GM23338 (cell line): ENCODE measurements at regions not wholly inside any gene's neighbourhood (a gene's known extent, or its start where the extent isn't known, plus 50 kb on each side); places are given as distances from the start of the nearest gene placed in this dataset.

Experiments
- ATAC-seq: fragments of 200-7000 bp; cut with Tn5 transposase; 3 replicates; pipeline ENCODE4 v1.9.1; 2020
- DNase-seq: peaks from one replicate; pipeline ENCODE4 v3.0.0-alpha.2; 2015; ENCODE audit warnings: low spot score
- H2AFZ ChIP-seq: fragments of 200-600 bp; sonication (generic); 2 replicates; pipeline ENCODE4 v1.8.0; 2016; ENCODE audit warnings: antibody characterized with exemption, mild to moderate bottlenecking, moderate library complexity
- H3F3A ChIP-seq: fragments of 200-600 bp; sonication (generic); replicated peaks from 2 replicates; pipeline ENCODE4 v1.8.0; 2017; ENCODE audit warnings: antibody characterized with exemption, mixed run types, low read depth
- H3K27ac ChIP-seq: fragments of 200-600 bp; sonication (generic); 2 replicates; pipeline ENCODE4 v1.6.1; 2016; ENCODE audit warnings: low read depth
- H3K27me3 ChIP-seq: fragments of 200-600 bp; sonication (generic); 2 replicates; pipeline ENCODE4 v1.8.0; 2016; ENCODE audit warnings: mild to moderate bottlenecking, mixed run types, moderate library complexity; ENCODE audit not compliant: insufficient read depth
- H3K36me3 ChIP-seq: fragments of 200-600 bp; sonication (generic); 2 replicates; pipeline ENCODE4 v1.8.0; 2016; ENCODE audit warnings: mild to moderate bottlenecking; ENCODE audit not compliant: insufficient read depth
- H3K4me1 ChIP-seq: fragments of 200-600 bp; sonication (generic); 2 replicates; pipeline ENCODE4 v1.8.0; 2016; ENCODE audit warnings: mild to moderate bottlenecking, moderate library complexity; ENCODE audit not compliant: insufficient read depth
- H3K4me2 ChIP-seq: fragments of 200-600 bp; sonication (generic); 2 replicates; pipeline ENCODE4 v1.7.1; 2017; ENCODE audit warnings: mixed run types
- H3K4me3 ChIP-seq: fragments of 200-600 bp; sonication (generic); 2 replicates; pipeline ENCODE4 v1.6.1; 2016; ENCODE audit warnings: mixed run types
- H3K79me2 ChIP-seq: fragments of 200-600 bp; sonication (generic); replicated peaks from 2 replicates; pipeline ENCODE4 v1.8.0; 2017; ENCODE audit warnings: mild to moderate bottlenecking; ENCODE audit not compliant: insufficient read depth
- H3K9me2 ChIP-seq: fragments of 200-600 bp; sonication (generic); 2 replicates; pipeline ENCODE4 v1.8.0; 2017; ENCODE audit not compliant: insufficient read depth
- H4K20me1 ChIP-seq: fragments of 200-600 bp; sonication (generic); replicated peaks from 2 replicates; pipeline ENCODE4 v1.8.0; 2017; ENCODE audit warnings: mild to moderate bottlenecking; ENCODE audit not compliant: insufficient read depth
- H3K27ac Mint-ChIP-seq: 2 replicates; pipeline ENCODE4 v1.8.0; 2020; ENCODE audit warnings: inconsistent platforms, mild to moderate bottlenecking, moderate library complexity, mixed read lengths
- H3K27me3 Mint-ChIP-seq: 3 replicates; pipeline ENCODE4 v1.8.0; 2022; ENCODE audit warnings: low read depth, mild to moderate bottlenecking, moderate library complexity, mixed read lengths, inconsistent platforms; ENCODE audit not compliant: insufficient read depth, poor library complexity
- H3K36me3 Mint-ChIP-seq: 3 replicates; pipeline ENCODE4 v1.8.0; 2021; ENCODE audit warnings: low read depth, mild to moderate bottlenecking, inconsistent platforms, moderate library complexity, mixed read lengths
- H3K4me1 Mint-ChIP-seq: 3 replicates; pipeline ENCODE4 v1.8.0; 2020; ENCODE audit warnings: mild to moderate bottlenecking, inconsistent platforms, mixed read lengths
- H3K4me3 Mint-ChIP-seq: 3 replicates; pipeline ENCODE4 v1.8.0; 2021; ENCODE audit warnings: moderate library complexity, mild to moderate bottlenecking, inconsistent platforms, mixed read lengths
- H3K9me3 Mint-ChIP-seq: 3 replicates; pipeline ENCODE4 v1.8.0; 2020; ENCODE audit warnings: moderate library complexity, mild to moderate bottlenecking, inconsistent platforms, mixed read lengths
- EZH2 ChIP-seq: fragments of 200-600 bp; sonication (generic); IDR thresholded peaks from one replicate; pipeline ENCODE4 v1.8.0; 2017; ENCODE audit warnings: antibody characterized with exemption, mild to moderate bottlenecking, low read depth; ENCODE audit not compliant: unreplicated experiment
- EZH2phosphoT487 ChIP-seq: fragments of 200-600 bp; sonication (generic); IDR thresholded peaks from one replicate; pipeline ENCODE4 v1.8.1; 2018; ENCODE audit warnings: antibody characterized with exemption; ENCODE audit not compliant: unreplicated experiment
- JUNB ChIP-seq: IDR thresholded peaks from one replicate; pipeline ENCODE4 v1.6.1; 2016; ENCODE audit warnings: antibody characterized with exemption; ENCODE audit not compliant: unreplicated experiment
- NANOG ChIP-seq: IDR thresholded peaks from 2 replicates; pipeline ENCODE4 v1.6.1; 2016; ENCODE audit warnings: antibody characterized with exemption, borderline replicate concordance
- POLR2AphosphoS5 ChIP-seq: IDR thresholded peaks from 2 replicates; pipeline ENCODE4 v1.6.1; 2016; ENCODE audit warnings: antibody characterized with exemption, low read depth
- STAT1 ChIP-seq: IDR thresholded peaks from one replicate; pipeline ENCODE4 v1.6.1; 2016; ENCODE audit warnings: antibody characterized with exemption; ENCODE audit not compliant: unreplicated experiment
- ZNF114 ChIP-seq: fragments of 250-450 bp; sonication (Bioruptor Pico); IDR thresholded peaks from 2 replicates; pipeline ENCODE4 v1.5.0; 2020; ENCODE audit warnings: mild to moderate bottlenecking, moderate library complexity
- TF ChIP-seq, protein P1 (sequence below): IDR thresholded peaks from one replicate; pipeline ENCODE4 v1.6.1; 2018; ENCODE audit warnings: antibody characterized with exemption; ENCODE audit not compliant: unreplicated experiment
- TF ChIP-seq, protein P2 (sequence below): IDR thresholded peaks from 2 replicates; pipeline ENCODE4 v1.6.1; 2016; ENCODE audit warnings: antibody characterized with exemption
- TF ChIP-seq, protein P3 (sequence below), 2 experiments: fragments of 200-600 bp in 1 of 2; sonication (generic) in 1 of 2; conservative IDR thresholded peaks; 2 replicates each; pipeline versions ENCODE4 v1.5.1 to v1.6.1; 2016 to 2017; ENCODE audit warnings: antibody characterized with exemption in 2 of 2, low read depth in 2 of 2, mild to moderate bottlenecking in 2 of 2, moderate library complexity in 1 of 2

DNA sequence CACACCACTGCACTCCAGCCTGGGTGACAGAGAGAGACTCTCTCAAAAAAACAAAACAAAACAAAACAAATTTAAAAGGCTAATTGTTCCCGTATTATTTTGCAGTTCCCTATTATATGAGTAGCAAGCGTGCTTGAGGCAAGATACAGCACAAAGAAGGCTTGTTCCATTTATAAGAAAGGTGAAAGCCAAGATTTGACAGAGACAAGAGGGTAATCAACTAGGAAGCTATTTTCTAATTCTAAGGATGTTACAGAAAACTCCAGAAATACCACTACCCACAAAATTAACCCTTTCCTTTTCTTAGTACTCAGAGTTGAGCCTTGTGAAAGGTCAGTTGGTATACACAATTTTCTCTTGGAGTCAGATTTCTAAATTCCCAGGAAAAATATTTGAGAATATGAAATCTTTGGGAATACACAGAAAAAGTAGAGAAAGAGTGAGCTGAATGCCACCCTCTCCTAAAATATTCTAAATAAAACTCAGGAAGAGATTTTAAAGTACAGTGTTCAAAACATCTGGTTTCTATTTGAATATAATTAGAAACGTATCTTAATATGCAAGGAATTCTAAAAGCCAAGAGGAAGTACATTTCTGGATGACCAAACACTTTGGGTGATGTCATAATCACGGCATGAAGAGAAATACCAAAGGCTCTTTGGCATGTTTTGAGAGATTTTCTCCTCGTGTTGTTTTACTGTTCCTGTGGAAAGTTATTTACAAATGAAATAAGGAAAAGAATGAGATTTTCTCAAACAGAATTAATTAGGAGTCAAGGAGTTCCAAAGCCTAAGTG is 63.0 kb upstream of the FLT1 start (continued):
- TF ChIP-seq, protein P1, sequence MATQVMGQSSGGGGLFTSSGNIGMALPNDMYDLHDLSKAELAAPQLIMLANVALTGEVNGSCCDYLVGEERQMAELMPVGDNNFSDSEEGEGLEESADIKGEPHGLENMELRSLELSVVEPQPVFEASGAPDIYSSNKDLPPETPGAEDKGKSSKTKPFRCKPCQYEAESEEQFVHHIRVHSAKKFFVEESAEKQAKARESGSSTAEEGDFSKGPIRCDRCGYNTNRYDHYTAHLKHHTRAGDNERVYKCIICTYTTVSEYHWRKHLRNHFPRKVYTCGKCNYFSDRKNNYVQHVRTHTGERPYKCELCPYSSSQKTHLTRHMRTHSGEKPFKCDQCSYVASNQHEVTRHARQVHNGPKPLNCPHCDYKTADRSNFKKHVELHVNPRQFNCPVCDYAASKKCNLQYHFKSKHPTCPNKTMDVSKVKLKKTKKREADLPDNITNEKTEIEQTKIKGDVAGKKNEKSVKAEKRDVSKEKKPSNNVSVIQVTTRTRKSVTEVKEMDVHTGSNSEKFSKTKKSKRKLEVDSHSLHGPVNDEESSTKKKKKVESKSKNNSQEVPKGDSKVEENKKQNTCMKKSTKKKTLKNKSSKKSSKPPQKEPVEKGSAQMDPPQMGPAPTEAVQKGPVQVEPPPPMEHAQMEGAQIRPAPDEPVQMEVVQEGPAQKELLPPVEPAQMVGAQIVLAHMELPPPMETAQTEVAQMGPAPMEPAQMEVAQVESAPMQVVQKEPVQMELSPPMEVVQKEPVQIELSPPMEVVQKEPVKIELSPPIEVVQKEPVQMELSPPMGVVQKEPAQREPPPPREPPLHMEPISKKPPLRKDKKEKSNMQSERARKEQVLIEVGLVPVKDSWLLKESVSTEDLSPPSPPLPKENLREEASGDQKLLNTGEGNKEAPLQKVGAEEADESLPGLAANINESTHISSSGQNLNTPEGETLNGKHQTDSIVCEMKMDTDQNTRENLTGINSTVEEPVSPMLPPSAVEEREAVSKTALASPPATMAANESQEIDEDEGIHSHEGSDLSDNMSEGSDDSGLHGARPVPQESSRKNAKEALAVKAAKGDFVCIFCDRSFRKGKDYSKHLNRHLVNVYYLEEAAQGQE = no peak
- no peak for TF ChIP-seq ZNF114 (CRISPR knock-in tag)
- TF ChIP-seq NANOG = no peak
- no peak for TF ChIP-seq EZH2

DNA sequence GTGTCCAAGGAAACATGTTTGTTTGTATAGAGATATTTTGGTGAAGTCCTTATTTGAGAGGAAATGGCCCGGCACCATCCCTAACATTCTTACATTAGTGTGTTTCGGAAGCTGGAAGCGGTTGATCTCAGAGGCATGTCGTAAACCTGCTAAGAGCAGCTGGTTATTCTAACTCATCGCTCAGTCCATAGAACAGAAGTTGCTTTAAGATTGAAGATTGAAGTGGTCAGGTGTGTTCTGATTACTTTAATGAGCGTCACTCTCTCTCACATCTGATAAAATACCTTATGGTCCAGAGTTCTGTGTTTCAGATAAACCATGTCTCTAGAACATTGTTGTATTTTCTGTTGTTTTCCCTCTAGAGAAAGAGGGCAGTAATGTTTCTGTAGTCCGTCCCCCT is 60.2 kb upstream of the FLT1 start:
- Mint-ChIP-seq H3K9me3 (no peaks in the 10 kb centered on the region), H3K4me3 (no peak overlapping the region), H3K4me1 (peaks cover 12% of the 10 kb centered on the region; the same call in 2 of the 3 replicates), H3K36me3 (no peaks in the 10 kb centered on the region), H3K27ac (no peak overlapping the region; the same call in 1 of the 2 replicates), H3K27me3 (peaks cover 6% of the 10 kb centered on the region)
- Histone ChIP-seq H3K9me2 (no peaks in the 10 kb centered on the region), H3K4me3 (no peak overlapping the region), H3K27me3 (no peaks in the 10 kb centered on the region), H3K27ac (no peak overlapping the region), H3K79me2 (no peaks in the 10 kb centered on the region), H3K36me3 (no peaks in the 10 kb centered on the region), H3F3A (no peaks in the 10 kb centered on the region), H3K4me1 (peaks cover 7% of the 10 kb centered on the region; the same call in 1 of the 2 replicates), H2AFZ (0 out of 2 replicates have a peak overlapping the region, but pooled peaks have one; percentile 13), H3K4me2 (no peak overlapping the region), H4K20me1 (no peaks in the 10 kb centered on the region)
- ATAC-seq (no peak), DNase-seq (no peak)
- TF ChIP-seq POLR2AphosphoS5 = no peak

DNA sequence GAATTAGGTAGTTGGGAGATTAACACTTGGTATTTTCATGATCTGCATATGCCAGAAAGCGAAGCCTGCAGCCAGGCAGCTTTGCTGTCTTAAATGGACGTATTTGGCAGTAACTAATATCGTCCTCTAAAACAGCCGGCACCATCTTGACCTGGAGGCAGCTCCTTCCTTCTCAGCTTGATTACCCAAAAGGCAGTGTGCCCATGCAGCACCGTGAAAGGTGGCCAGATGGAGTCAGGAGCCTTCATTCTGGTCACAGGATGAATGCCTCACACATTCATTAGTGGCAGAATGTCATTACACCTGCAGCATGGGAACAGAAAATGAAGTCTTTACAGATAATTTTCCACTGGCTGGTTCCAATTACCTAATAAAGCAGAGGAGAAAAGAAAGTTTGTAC is 59.0 kb upstream of the FLT1 start:
- Histone ChIP-seq H3F3A (no peaks in the 10 kb centered on the region), H3K4me1 (peaks cover 7% of the 10 kb centered on the region; the same call in 1 of the 2 replicates), H3K79me2 (no peaks in the 10 kb centered on the region), H3K27ac (no peak overlapping the region), H3K9me2 (no peaks in the 10 kb centered on the region), H4K20me1 (no peaks in the 10 kb centered on the region), H2AFZ (peak overlapping the region; percentile 73), H3K27me3 (no peaks in the 10 kb centered on the region), H3K36me3 (no peaks in the 10 kb centered on the region), H3K4me3 (no peak overlapping the region), H3K4me2 (no peak overlapping the region)
- no peaks in the 10 kb centered on the region for H3K36me3 Mint-ChIP-seq
- no peaks in the 10 kb centered on the region for H3K9me3 Mint-ChIP-seq
- H3K4me1 Mint-ChIP-seq = peaks cover 16% of the 10 kb centered on the region; the same call in 2 of the 3 replicates
- no peak overlapping the region for H3K27ac Mint-ChIP-seq
- no peak for DNase-seq
- no peak overlapping the region for H3K4me3 Mint-ChIP-seq
- ATAC-seq = no peak
- H3K27me3 Mint-ChIP-seq = peaks cover 8% of the 10 kb centered on the region
- TF ChIP-seq, protein P2, sequence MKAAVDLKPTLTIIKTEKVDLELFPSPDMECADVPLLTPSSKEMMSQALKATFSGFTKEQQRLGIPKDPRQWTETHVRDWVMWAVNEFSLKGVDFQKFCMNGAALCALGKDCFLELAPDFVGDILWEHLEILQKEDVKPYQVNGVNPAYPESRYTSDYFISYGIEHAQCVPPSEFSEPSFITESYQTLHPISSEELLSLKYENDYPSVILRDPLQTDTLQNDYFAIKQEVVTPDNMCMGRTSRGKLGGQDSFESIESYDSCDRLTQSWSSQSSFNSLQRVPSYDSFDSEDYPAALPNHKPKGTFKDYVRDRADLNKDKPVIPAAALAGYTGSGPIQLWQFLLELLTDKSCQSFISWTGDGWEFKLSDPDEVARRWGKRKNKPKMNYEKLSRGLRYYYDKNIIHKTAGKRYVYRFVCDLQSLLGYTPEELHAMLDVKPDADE = no peak
- TF ChIP-seq STAT1 (no peak), ZNF114 (CRISPR knock-in tag) (no peak), EZH2phosphoT487 (no peak), EZH2 (no peak), JUNB (no peak)
- TF ChIP-seq, protein P3, sequence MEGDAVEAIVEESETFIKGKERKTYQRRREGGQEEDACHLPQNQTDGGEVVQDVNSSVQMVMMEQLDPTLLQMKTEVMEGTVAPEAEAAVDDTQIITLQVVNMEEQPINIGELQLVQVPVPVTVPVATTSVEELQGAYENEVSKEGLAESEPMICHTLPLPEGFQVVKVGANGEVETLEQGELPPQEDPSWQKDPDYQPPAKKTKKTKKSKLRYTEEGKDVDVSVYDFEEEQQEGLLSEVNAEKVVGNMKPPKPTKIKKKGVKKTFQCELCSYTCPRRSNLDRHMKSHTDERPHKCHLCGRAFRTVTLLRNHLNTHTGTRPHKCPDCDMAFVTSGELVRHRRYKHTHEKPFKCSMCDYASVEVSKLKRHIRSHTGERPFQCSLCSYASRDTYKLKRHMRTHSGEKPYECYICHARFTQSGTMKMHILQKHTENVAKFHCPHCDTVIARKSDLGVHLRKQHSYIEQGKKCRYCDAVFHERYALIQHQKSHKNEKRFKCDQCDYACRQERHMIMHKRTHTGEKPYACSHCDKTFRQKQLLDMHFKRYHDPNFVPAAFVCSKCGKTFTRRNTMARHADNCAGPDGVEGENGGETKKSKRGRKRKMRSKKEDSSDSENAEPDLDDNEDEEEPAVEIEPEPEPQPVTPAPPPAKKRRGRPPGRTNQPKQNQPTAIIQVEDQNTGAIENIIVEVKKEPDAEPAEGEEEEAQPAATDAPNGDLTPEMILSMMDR (conservative IDR thresholded peaks at IDR 0.05; ENCODE audit: low read depth in 2 of 2) = no peak
